HG02870 (cell line): ENCODE measurements at regions not wholly inside any gene's neighbourhood (a gene's known extent, or its start where the extent isn't known, plus 50 kb on each side); places are given as distances from the start of the nearest gene placed in this dataset.

Source experiments
- ATAC-seq: cut with Tn5 transposase; IDR thresholded peaks from one replicate; pipeline ENCODE4 v1.9.1; 2021; ENCODE audit warnings: mild to moderate bottlenecking, moderate library complexity; ENCODE audit not compliant: unreplicated experiment

GRCh38 chr2:217459680-217460405, 543.0 kb downstream of the TNS1 start:
- ATAC-seq, result no peak

- no peak for ATAC-seq
These were observed 543.8 kb downstream of the TNS1 start for GRCh38 chr2:217459016-217459415.

DNA sequence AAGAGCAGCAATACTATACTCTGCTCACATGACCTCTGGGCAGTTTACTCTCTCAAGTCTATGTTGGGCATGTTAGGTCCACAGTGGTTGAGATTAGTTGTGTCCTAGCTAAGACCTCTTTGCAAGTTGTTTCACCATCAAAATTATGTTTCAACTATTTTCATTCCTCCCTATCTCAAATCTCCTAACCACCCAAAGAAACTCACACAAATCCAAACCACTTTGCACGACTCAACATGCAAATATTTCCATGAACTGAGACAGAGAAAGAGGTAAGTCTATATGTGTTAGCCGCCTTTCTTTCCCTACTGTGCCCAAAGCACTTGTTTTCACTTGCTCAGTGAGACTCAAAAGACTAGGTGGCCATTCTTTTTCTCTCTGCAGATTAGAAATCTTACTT, 546.8 kb downstream of the TNS1 start:
- no peak for ATAC-seq

DNA sequence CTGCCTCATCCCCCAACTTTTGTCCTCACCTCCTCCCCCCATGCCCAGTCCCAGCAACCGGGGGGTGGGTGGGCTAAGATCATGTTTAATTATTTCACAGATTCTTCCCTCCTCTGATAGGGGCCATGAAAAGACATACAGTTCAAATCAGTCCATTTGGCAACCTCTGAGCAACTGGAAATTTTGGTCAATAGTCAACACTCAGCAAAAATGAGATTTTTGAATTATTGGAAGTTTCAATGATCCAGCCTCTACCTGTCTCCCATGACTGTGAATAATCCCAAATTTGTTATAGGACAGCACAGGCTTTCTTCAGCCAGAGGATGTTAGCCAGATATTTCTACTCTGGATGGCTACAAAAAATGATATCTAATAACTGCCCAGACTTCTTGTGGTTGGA, 549.9 kb downstream of the TNS1 start:
- no peak for ATAC-seq

DNA sequence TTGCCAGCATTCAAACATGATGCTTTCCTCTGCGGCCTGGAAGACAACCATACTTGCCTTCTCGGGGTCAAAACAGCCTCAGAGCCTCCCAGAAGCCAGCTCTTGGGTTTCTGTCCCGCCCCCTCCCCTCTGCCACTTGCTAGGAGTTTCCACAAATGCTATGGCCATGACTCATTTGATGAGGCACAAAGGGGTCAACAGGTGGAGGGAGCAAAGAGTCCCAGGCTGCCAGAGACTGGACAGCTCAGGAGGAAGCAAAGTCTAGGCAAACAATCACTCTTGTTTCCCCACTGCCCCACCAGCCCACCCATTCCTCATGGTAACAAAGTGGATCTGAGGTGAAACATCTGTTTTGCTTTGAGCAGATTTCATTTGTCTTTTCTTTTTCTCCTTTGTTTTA, 551.1 kb downstream of the TNS1 start:
- no peak for ATAC-seq

- ATAC-seq, result no peak
These were observed 553.4 kb downstream of the TNS1 start for GRCh38 chr2:217449444-217449843.

- ATAC-seq, result no peak
These were observed 553.9 kb downstream of the TNS1 start for GRCh38 chr2:217448860-217449259.

DNA sequence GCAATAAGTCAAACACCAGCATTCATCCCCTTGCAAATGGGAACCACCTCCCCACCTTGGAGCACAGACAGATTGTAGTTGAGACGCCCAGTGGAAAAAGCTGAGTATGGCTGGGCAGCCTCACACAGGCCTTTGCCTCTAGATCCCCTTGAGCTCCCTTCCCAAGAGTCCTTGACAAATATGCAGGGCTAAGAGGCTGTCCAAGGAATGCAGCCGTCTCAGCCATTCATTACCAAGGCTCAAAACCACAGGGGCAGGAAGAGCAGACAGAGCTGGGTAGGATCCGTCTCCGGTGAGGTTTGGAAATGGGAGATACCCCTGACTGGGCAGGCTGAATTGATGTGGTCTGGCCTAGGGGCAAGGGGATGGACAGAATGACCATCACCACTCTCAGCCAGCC, 557.1 kb downstream of the TNS1 start:
- ATAC-seq, result no peak

DNA sequence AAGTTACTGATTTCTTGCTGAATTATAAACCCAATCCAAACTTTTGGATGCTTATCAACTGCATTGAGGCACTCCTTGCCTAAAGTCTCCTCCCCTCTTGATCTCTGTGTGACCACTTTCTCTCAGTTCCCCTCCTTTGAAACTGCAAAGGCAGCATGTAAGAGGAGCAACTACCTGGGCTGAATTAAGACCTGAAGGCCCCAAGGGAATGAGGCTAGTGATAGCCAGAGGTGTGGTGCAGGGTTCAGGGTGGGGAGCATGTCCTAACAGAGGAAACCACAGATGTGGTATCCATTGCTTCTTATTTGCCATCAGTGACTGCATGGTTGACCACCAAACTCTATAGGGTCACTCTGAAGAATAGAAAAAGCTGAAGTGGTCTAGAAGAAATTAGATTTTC, 557.9 kb downstream of the TNS1 start:
- ATAC-seq, result no peak

- no peak for ATAC-seq
These were observed 558.3 kb downstream of the TNS1 start for GRCh38 chr2:217444509-217444908.

- ATAC-seq, result no peak
These were observed 559.2 kb downstream of the TNS1 start for GRCh38 chr2:217443601-217444000.

DNA sequence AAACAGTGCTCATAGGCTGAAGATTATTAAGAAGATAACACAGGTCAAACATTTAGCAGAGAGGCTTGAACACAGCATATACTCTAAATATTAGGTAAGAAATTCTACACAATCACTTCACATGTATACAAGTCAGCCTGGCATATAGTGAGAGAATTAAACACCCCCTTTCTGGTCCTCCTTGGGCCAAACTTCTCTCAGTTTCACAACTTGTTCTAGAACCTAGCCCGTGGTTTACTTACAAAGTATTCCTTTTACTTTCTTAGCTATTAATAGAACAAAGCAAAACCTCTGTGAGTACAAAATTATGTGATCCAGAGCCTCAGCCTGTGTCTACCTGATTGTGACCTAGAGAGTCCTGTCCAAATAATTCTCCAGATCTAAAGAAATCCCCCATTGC, 562.8 kb downstream of the TNS1 start:
- ATAC-seq, result peak; percentile 74

DNA sequence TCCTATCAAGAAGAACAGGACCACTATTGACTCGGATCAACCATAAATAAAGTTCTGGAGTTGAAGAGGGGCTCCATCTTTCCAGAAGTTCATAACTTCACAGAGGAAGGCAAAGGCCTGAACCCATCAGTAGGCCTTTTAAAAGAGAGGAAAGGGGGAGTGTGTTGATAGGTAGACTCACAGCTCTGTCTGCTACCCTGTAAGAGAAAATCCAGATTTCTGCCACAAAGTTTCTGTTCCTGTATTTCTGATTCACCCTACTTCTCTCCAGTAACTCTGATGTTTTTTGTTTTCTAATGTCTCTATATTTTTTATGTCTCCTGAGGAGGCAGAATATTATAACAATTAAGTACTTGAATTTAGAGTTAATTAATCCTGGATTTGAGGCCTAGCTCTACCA, 564.0 kb downstream of the TNS1 start:
- peak; percentile 43 for ATAC-seq

DNA sequence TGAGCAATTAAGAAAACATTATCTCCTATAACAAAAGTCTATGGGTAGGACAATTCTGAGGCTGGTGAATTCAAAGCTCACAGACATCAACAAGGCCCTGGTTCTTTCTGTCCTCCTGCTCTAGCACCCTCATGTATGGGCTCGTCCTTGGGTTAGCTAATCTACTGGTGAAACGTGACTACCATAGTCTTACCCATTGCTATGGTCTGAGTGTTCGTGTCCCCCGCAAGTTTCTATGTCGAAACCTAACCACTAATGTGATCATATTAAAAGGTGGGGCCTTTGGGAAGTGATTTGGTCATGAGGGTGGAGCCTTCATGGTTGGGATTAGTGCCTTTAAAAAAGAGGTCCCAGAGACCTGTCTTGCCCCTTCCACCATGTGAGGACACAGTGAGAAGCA, 564.7 kb downstream of the TNS1 start:
- ATAC-seq, result no peak

DNA sequence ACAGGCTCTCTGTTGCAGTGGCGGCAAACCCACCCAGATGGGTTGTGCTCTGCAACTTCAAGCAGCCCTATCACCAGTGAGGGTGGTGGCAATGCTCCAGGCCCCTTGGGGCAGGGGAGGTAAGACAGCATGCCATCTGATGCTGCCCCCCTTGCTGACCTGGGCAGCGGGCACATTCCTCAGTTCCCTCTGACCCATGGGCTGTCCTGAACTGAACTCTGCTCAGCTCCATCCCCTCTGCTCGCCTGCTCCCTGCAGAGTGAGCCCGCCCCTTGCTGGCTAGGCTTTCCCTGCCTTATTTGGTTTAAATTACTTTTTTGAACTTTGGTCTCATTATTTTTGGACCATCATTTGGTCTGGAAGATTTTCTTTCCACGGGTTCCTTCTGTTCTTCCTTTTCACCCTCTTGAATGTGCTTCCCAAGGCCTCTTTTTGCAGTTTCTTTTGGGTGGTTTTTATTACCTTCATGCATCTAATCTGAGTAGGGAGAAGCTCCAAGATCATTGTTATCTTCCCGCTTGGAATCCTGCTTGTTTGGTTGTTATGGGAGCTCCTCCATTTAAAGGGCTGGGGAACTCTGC, 565.4 kb downstream of the TNS1 start:
- no peak for ATAC-seq

GRCh38 chr2:217436386-217436785, 566.4 kb downstream of the TNS1 start:
- ATAC-seq, result no peak

- ATAC-seq, result peak; percentile 98
These were observed 568.4 kb downstream of the TNS1 start for GRCh38 chr2:217434180-217434975.

DNA sequence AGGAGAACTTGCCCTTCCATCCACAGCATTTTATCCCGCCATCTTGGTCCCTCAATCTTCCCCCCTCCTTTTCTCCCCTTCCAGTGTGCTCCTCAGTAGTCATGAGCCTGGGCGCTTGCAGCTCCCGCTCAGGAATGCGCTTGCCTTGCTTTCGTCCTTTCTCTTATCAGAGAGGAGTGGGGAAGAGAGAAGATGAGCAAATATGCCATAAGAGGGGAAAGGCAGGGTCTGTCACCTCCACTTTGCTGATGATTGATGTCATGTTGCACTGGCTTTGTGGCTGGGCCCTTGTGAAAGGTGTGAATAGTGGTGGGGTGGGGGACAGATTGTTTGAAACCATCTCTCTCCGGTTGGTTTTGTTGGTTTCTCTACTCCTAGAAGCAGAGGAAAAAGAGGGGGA, 569.3 kb downstream of the TNS1 start:
- ATAC-seq, result no peak

- no peak for ATAC-seq
These were observed 571.1 kb downstream of the TNS1 start for GRCh38 chr2:217431577-217432269.

DNA sequence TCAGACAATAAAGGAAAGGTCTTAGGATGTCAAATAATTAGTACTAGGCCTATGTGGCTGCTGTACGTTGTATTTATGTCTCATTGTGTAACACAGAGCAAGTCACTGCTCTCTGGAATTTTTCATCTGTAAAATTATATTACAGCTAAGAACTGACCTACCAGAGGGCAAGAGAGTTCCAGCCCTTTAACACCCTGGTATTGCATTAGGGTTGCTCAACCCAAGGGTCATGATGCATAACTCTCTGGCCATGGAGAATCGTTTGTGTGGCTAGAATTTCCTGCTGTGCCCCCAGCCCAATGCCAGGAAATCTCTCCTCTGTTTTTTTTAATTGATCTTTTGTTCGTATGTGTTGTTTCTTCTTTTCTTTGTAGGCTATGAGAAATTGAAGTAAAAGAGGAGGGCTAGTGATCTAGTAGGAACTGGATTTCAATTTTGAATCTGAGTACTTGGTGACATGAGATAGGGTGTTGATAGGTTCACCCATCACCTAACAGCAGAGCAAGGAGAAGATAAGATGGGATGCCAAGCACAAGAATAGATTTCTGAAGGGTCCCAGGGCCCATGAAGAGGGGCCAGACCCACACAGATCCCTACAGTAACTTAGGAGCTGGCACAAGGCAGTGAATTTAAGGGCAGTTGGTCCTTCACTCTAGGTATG, 571.2 kb upstream of the TNP1 start:
- no peak for ATAC-seq

DNA sequence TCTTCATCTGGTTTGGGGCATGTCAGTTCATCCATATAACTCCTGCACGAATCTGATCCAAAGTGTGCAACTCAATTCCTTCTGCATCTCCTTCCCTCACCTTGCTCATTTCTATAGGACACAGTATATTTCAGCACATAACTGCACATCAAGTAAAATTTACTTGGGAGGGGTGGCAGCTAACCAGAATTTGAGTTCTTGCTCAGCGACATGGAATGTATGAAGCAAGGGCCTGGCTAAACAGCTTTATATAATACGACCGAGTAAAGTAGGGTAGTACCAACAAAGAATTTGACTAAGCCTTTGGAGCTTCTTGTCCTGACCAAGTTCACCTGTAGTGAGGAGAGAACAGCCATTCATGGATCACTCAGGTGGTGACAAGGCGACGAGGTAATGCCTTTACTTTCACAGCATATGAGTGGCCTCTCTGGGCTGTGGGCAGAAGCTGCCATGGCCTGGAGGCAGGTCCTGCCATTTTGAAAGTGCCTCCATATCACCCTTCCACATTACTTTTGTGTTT, 570.2 kb upstream of the TNP1 start:
- no peak for ATAC-seq
